GM11168 (cell line): ENCODE measurements at regions not wholly inside any gene's neighbourhood (a gene's known extent, or its start where the extent isn't known, plus 50 kb on each side); places are given as distances from the start of the nearest gene placed in this dataset.

ENCODE experiments used
- in situ Hi-C: fragments of 300-500 bp; cut with MboI; formaldehyde crosslinking; loops from one replicate; pipeline ENCODE4 v1.12.0; 2022; ENCODE audit warnings: low sequenced_read_pairs; ENCODE audit not compliant: unreplicated experiment

DNA sequence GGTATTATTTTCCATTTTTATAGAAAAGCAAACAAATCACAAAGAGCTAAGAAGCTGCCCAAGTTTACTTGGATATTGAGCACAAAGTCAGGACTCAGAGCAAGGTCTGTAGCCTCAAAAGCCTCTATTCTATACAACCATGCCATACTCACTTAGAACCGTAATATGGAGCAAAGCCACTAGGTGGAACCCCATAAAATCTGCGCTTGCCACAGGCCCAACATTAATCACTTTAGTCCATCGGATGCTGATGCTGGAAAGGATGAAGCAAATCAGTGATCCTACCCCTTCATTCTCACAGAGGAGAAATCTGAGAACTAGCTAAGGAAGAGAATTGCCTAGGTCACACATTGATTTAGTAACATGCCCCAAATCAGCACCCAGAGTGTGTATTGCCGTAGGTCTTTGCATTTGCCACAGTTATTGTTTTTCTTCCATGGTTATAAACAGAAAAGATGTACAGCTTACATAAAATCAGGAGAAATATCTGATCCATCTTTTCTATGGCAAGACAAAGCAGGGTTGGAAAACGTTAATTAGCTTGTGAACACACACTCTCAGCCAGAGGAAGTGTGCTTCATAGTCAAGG lies 56.7 kb upstream of the RAB38 start:
- in situ Hi-C loops = loop anchor here (25.0 kb wide), 1 partner anchor 305 kb away; no protein-coding TSS in a partner anchor

- in situ Hi-C loops = loop anchor here (25.0 kb wide), 1 partner anchor 308 kb away; no protein-coding TSS in a partner anchor
These were observed 54.1 kb upstream of the RAB38 start for GRCh38 chr11:88229303-88229702.
